Stimulated activated CD4-positive, alpha-beta T cell treated with anti-CD3 and anti-CD28 coated beads, Interleukin-2, amount 100 ng/mL, for 48 hours (primary cell): ENCODE measurements at regions not wholly inside any gene's neighbourhood (a gene's known extent, or its start where the extent isn't known, plus 50 kb on each side); places are given as distances from the start of the nearest gene placed in this dataset.
"Not testable (repeated sequence)": the region's sequence is repeated elsewhere in the genome, so short reads cannot be mapped to it uniquely, and the experiment has no call there.

Experiments used
- DNase-seq, 2 donors: peaks; one replicate each; pipeline ENCODE4 v3.0.0-alpha.2; 2020

DNA sequence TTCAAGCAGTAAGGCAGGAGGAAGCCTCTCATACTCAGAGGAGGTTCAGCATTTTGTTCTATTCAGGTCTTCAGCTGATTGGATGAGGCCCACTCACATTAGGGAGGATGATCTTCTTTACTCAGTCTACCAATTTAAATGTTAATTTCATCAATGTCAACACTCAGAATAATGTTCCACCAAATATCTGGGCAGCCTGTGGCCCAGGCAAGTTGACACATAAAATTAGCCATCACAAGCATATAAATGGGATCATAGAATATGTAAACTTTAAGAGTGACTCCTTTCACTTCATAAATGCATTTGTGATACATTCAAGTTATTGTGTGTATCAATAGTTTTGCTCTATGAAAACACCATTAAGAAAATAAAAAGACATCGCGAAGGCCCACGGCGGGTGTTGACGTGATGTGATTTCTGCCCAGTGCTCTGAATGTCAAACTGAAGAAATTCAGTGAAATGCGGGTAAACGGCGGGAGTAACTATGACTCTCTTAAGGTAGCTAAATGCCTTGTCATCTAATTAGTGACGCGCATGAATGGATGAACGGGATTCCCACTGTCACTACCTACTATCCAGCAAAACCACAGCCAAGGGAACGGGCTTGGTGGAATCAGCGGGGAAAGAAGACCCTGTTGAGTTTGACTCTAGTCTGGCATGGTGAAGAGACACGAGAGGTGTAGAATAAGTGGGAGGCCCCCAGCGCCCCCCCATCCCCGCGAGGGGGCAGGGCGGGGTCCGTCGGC, 536.1 kb upstream of the AUTS2 start:
- DNase-seq = no peak

DNA sequence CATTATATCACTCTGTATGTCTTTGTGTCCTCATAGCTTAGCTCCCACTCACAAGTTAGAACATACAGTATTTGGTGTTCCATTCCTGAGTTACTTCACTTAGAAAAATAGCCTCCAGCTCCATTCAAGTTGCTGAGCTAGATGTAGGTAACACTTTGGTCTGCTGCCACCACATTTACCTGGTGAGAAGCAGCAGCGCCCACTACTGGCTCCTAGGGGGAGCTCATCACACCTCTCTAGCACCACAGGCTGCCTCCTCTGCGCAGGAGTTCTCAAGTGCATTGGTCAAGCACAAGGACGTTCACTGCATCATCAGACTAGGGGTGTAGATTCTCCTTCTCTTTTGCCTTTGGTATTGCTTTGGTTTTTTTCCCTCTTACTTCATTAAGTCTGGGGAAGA, 530.9 kb upstream of the AUTS2 start:
- DNase-seq = no peak

DNA sequence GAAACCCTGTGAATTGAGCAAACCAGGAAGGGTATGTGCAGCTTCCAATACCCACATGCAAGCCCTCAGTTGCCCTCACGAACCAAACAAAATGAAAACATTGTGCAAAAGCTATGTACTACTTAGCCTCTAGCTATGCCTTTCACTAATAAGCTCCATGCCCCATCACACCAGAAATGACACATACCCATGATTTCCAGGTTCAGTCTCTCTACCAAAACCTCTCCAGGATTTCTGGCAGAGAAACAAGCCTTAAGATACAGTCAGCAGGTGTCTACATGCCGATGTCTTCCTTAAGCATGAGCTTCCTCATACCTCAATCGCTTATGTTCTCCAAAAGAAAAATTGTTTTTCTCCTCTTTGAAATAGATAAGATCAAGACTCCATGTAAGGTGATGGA, 527.8 kb upstream of the AUTS2 start:
- DNase-seq = no peak

DNA sequence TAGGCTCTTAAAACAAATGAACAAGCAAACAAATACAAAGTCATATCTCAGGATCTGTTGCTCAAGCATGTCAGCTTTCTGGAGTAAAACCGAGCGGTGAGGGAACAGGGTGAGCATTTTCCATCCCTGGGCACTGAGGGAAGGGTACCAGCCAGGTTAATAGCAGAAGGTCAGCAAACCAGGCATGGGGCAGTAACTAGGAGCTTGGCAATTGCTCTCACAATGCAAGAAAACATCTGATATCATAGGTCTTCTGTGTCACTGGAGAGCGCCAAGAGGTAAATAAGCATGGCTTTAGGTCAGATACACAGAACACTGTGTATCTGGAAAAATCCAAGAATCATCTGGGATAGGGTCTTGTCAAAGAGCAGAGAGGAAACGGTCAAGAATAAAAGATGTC, 521.7 kb upstream of the AUTS2 start:
- DNase-seq = no peak

DNA sequence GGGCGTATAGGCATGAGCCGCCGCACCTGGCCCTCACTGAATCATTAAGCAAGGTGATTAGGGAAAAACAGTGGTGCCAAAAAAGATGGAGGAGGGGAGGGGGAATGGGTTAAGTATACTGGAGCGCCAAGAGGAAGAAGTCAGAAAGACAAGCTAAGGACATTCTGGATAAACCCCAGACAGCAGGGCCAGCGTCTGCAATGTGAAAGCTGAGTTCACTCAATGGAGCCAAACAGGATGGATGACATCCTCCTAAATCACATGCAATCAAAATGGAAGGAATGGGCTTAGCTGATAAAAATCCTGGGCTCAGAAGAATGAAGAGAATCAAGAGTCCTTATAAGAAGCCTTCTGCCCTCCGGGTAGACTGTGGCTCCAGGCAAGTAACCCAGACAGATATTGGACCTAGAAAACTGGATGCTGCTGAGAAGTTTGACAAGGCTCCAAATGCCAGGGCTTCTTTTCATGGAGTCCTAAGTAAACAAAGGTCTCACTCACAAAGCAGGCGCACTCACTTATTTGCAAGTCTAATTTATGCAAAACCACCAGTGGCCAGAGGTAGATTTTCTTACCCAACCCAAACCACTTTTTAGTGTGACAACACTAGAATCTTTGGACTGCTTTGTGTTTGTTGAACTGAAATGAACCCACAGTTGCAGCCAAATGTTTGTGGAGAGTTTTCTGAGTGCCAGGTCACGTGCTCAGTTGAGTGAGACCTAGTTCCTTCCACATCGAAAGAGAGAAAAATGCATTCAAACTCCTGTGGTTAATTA, 519.1 kb upstream of the AUTS2 start:
- DNase-seq = no peak

DNA sequence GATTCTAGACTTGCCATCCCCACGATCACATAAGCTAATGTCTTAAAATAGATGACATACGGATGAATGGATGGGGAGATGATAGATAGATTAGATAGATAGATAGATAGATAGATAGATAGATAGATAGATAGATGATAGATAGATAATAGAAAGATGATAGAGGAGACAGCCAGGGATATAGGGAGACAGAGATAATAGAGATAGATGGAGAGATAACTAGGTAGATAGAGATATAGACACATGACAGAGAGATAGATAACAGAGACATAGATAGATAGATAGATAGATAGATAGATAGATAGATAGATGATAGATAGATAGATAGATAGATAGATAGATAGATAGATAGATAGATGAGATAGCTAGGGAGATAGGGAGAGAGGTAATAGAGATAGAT, 511.0 kb upstream of the AUTS2 start:
- not testable (repeated sequence) for DNase-seq

DNA sequence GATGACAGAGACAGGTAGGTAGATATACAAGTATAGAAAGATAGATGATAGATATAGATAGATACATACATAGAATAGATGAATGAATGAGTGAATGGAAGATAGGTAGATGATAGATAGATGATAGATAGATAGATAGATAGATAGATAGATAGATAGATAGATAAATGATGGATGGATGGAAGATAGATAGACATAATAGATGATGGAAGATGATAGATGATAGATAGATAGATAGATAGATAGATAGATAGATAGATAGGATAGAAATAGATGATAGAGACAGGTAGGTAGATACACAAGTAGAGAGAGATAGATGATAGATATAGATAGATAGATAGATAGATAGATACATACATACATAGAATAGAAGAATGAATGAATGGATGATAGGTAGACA, 510.1 kb upstream of the AUTS2 start:
- no peak for DNase-seq

DNA sequence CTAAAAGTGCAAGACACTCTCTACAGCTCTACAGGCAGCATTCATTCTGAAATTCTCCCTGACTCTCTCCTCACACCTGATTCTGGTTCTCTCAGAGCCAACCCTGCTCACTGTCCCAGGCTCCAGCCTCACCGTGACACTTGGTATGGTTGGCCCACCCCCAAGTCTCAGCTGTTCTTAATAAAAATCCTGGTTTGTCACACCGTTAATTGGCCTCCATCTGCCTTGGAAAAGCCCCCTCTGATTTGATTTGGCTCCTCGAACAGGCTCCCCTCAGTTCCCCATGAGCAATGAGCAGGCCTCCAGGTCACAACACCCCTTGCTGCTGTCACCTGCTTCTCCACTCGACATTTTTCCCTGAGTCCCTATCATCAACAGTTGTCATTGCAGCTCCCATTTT, 507.3 kb upstream of the AUTS2 start:
- DNase-seq = no peak

DNA sequence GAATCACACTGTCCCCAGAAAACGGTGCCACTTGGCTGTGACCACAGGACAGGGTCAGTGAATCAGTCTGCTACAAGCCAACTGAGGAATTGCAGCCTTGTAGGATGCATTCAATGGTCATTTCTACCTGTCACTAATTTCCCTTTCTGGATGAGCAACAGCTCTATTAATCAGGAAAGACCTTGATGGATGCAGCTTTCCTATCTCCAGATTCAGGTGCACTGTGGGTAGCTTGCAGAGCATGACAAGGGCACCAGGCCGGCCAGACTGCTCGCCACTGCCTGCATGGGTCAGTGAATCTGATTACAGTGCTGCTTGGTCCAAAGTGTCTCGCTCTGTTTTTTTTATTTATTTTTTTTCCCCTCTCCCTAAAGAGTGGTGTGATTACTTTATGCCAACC, 506.8 kb upstream of the AUTS2 start:
- no peak for DNase-seq

DNA sequence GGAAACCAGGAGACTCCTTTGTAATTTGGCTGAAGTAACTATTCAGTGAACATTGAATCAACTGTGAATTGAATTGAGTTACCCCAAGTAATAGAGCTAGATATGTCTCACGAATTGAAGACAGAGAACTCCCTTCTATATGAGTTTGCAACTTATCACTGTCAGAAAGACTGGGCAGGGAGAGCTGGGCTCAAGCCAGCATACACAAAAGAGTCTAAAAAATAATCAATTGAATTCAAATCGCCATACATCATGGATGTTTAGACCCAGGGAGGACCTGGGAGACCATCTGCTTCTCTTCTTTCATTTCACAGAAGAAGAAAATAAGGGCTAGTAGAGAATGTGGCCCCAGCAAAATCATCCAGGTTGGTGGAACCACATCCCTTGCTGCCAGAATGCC, 503.1 kb upstream of the AUTS2 start:
- no peak for DNase-seq

DNA sequence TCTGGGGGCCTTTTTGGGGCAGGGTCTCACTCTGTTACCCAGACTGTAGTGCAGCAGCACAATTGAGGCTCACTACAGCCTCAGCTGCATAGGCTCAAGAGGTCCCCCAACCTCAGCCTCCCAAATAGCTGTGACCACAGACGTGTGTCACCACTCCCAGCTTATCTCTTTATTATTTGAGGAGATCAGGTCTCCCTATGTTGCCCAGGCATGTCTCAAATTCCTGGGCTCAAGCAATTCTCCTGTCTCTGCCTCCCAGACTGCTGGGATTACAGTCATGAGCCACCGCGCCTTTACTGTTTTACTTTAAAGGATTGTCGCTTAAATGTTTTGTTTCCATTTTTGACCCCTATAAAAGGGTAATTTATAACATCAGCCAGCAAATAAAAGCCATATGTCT, 502.6 kb upstream of the AUTS2 start:
- no peak for DNase-seq

DNA sequence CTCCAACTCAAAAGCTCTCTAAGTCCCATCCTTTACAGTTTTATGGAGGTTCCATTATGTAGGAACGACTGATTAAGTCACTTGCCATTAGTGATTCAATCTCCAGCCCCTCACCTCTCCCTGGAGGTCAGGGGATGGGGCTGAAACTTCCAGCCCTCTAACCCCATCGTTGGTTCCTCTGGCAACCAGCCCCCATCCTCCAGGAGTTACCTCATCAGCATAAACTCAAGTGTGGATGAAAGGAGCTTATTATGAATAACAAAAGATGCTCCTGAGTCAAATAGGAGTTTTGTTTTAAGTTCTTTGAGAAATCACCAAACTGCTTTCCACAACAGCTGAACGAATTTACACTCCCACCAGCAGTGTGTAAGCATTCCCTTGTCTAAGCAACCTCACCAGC, 494.3 kb upstream of the AUTS2 start:
- DNase-seq = no peak

DNA sequence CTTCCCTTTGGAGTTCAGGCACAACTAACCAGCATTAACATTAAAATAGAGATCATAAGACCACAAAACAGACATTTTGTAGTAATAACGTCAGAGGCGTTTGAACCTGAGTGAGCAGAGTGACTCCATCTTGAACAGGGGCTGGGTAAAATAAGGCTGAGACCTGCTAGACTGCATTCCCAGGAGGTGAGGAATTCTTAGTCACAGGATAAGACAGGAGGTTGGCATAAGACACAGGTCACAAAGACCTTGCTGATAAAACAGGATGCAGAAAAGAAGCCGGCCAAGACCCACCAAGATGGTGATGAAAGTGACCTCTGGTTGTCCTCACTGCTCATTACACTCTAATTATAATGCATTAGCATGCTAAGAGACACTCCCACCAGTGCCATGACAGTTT, 493.2 kb upstream of the AUTS2 start:
- DNase-seq = no peak

DNA sequence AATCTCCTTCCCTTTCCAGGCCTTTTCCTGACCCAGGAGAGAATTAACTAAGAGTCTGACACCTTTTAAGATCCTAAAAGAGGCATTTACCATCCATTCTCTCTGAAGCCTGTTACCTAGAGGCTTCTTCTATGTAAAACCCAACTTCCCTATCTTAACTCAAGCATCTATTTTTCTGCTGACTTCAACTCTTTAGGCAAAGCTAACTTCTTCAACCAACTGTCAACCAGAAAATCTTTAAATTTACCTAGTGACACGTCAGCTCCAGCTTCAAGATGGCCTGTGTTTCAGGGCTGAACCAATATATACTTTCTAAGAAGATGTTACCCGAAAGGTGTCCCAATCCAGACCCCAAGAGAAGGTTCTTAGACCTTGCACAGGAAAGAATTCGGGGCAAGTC, 492.3 kb upstream of the AUTS2 start:
- DNase-seq = no peak

DNA sequence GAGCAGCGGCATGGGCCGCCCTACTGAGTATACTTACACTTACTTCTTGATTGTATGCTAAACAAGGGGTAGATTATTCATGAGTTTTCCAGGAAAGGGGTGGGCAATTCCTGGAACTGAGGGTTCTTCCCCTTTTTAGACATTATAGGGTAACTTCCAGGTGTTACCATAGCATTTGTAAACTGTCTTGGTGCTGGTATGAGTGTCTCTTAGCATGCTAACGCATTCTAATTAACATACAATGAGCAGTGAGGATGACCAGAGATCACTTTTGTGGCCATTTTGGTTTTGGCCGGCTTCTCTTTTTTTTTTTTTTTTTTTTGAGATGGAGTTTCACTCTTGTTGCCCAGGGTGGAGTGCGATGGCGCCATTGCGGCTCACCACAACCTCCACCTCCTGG, 491.8 kb upstream of the AUTS2 start:
- not testable (repeated sequence) for DNase-seq

DNA sequence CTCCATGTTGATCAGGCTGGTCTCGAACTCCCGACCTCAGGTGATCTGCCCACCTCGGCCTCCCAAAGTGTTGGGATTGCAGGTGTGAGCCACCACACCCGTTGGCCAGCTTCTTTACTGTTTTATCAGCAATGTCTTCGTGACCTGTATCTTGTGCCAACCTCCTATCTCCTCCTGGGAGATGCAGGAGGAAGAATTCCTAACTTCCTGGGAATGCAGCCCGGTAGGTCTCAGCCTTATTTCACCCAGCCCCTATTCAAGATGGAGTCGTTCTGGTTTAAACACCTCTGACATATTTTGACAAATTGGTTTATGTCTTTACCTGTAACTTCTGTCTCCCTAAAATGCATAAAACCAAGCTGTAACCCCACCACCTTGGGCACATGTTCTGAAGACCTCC, 491.3 kb upstream of the AUTS2 start:
- DNase-seq = not testable (repeated sequence)

DNA sequence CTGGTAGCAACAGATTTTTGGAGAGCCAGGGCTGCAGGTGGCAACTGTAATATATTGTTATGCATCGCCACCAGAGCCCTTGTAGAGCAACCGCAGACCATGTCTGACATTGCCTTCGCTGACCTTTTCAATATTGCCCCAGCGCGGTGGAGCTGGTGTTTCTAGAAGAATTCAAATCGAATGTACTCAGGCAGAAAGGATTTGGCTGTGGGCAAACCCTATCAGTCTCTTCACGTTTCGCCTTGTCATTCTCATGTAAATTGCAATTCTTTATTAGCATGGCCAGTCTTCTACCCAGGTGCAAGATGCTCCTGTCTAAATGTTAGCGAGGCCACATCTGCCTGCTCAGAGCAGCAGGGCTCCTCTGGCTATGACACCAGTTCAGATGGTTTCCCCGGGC, 490.2 kb upstream of the AUTS2 start:
- no peak for DNase-seq

DNA sequence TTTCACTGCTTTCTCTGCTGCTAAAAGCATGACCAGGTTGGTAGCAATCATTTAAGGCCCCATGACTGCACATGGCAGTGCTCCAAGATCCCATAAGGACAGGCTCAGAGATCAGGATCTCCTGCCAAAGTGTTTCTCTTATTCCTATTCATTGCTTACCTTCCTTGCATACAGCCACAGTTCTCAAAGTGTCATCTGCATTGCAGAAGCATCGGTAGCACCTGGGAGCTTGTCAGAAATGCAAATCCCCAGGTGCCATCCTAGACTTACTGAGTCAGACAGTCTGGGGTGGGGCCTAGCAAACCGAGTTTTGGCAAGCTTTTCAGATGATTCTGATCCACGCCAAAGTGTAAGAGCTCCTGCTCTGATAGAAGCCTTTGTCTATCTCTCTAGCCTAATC, 489.0 kb upstream of the AUTS2 start:
- no peak for DNase-seq

DNA sequence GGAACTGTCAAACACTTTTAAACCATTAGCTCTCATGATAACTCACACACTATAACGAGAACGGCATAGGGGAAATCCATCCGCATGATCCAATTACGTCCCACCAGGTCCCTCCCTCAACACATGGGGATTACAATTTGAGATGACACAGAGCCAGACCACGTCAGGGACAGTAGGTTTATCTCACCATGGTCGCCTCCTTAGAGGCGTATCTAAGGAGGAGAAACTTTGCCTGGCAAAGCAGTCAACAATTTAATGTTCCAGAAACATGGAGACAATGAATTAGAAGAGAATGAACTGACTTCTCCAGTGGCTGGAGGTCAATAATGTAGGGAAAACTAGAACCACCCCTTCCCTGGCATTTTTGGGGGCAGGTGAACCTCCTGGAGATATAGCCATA, 488.4 kb upstream of the AUTS2 start:
- DNase-seq = no peak

DNA sequence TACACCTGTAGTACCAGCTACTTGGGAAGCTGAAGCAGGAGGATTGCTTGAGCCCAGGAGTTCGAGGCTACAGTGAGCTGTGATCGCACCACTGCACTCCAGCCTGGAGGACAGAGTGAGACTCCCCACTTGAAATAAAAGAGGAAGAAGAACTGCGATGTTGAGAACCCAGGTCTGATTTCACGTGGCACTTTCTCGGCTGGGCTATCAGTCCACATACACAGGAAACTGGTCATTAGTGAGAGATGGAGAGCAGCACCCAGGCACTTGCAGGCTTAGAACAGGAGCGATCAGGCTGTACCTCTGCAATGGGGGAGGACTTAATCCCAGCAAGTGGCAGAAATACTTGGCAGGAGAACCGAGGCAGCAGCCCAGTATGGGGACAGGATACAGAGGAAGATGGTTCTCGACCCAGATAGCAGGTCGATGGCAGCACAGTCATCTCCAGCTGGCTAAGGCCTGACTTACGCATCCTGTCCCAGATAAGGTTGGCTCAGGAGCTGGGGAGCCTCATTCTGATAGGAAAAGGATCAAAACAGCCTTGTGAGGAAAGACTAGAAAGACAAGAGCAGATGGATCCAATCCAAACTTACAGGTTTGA, 487.7 kb upstream of the AUTS2 start:
- DNase-seq = no peak

DNA sequence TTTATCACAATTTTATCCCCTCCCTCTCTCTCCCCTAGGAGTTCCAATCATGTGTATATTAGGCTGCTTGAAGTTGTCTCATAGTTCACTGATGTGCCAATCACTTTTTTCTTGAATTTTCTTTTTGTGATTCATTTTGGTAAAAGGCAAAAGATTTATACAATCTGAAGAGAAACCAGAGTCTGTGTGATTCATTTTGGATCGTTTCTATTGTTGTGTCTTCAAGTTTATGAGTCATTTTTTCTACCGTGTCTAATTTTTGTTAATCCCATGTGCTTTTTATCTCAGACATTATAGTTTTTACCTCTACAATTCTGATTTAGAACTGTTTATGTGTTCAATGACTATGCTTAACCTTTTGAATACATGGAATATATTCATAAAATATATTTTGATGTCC, 483.9 kb upstream of the AUTS2 start:
- DNase-seq = no peak

DNA sequence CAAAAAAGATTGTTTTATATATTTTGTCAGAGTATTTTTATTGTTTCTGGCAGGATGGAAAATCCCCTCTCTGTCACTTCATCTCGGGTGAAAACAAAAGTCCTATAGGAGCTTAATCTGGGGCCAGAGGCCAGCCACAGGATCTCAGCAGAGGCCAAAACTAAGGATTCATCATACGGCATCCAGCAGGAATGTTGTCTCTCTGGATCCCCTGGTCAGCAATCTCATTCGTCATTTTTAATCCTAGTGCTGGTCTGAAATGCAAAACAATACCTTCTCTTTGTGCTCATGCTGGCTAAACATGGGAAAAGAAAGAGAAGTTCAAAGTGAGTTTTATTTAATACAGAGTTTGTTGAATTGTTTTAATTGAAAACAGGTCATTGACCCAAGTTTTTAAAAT, 482.5 kb upstream of the AUTS2 start:
- DNase-seq = no peak

DNA sequence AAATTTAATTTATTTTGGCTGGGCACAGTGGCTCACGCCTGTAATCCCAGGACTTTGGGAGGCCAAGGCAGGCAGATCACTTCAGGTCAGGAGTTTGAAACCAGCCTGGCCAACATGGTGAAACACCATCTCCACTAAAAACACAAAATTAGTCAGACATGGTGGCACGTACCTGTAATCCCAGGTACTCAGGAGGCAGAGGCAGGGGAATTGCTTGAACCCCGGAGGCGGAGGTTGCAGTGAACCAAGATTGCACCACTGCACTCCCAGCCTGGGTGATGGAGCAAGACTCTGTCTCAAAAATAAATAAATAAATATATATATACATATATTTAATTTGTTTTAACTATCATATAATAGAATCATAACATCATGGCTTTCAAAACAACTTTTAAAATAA, 482.1 kb upstream of the AUTS2 start:
- DNase-seq = not testable (repeated sequence)

DNA sequence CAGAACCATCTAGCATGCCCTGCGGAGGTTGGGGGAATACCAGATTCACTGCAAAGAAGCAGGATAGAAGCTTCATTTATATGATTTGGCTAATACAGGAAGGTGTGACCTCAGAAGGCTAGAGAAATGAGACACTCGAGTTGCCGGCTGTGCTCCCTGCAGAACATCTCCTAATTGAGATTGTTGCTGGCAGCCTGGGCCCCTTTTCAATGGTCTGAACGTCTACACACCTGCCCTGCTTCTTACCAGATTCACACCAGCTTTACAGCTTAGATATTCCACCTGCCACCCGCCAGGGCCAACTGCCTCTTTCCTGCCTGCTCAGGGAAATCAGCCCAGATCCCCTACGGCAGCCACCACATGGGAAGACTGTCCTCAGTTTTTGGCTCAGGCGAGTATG, 475.3 kb upstream of the AUTS2 start:
- DNase-seq = no peak
